Suprapubic skin (tissue), 4 donors: ENCODE measurements at regions not wholly inside any gene's neighbourhood (a gene's known extent, or its start where the extent isn't known, plus 50 kb on each side); places are given as distances from the start of the nearest gene placed in this dataset.

Experiments
- DNase-seq, 2 donors: peaks; one replicate each; pipeline ENCODE4 v3.0.0-alpha.2; 2019; ENCODE audit warnings: low spot score in 2 of 2
- H3K27ac ChIP-seq: fragments of 200-600 bp; sonication (generic); one replicate; pipeline ENCODE4 v1.5.1; 2019
- H3K27me3 ChIP-seq: fragments of 200-600 bp; sonication (generic); one replicate; pipeline ENCODE4 v1.5.1; 2019
- H3K36me3 ChIP-seq: fragments of 200-600 bp; sonication (generic); one replicate; pipeline ENCODE4 v1.5.1; 2019
- H3K4me1 ChIP-seq: fragments of 200-600 bp; sonication (generic); one replicate; pipeline ENCODE4 v1.5.1; 2019
- H3K4me3 ChIP-seq: fragments of 200-600 bp; sonication (generic); one replicate; pipeline ENCODE4 v1.5.1; 2019; ENCODE audit warnings: mild to moderate bottlenecking
- H3K9me3 ChIP-seq: fragments of 200-600 bp; sonication (generic); one replicate; pipeline ENCODE4 v1.5.1; 2019
- EP300 ChIP-seq: sonication (generic); formaldehyde crosslinking; IDR thresholded peaks from one replicate; pipeline ENCODE4 v1.6.1; 2017; ENCODE audit warnings: antibody characterized with exemption
- POLR2A ChIP-seq, 2 donors: fragments of 450-650 bp; IDR thresholded peaks; one replicate each; pipeline ENCODE4 v1.6.1; 2017; ENCODE audit warnings: antibody characterized with exemption in 2 of 2, mild to moderate bottlenecking in 2 of 2, moderate library complexity in 2 of 2
- POLR2AphosphoS5 ChIP-seq, 3 donors: sonication (generic); formaldehyde crosslinking; IDR thresholded peaks; one replicate each; pipeline ENCODE4 v1.6.1; 2017; ENCODE audit warnings: antibody characterized with exemption in 3 of 3
- whole genome bisulfite sequencing: methylation state at CpG from one replicate; pipeline ENCODE4 v1.1.5; 2018; 5-methylcytosine and 5-hydroxymethylcytosine counted together
- TF ChIP-seq, protein P1 (sequence below), 2 donors: fragments of 200-600 bp in 1 of 2; fragments of 450-650 bp in 1 of 2; sonication (generic) in 1 of 2; IDR thresholded peaks; one replicate each; pipeline ENCODE4 v1.5.1; 2016 to 2019; ENCODE audit warnings: antibody characterized with exemption in 2 of 2, mild to moderate bottlenecking in 1 of 2, moderate library complexity in 1 of 2

- no peaks in the 10 kb centered on the region for H3K27me3 ChIP-seq
- H3K4me1 ChIP-seq = no peaks in the 10 kb centered on the region
- H3K27ac ChIP-seq = no peak overlapping the region
- 36% methylated on average over 3 of the region's 3 CpGs for WGBS
- no peak for TF ChIP-seq EP300
- TF ChIP-seq POLR2AphosphoS5 (IDR thresholded peaks at IDR 0.05) = no peak
- H3K4me3 ChIP-seq = no peak overlapping the region
- no peak for DNase-seq
- peaks cover 7% of the 10 kb centered on the region for H3K9me3 ChIP-seq
- H3K36me3 ChIP-seq = no peaks in the 10 kb centered on the region
Observed at GRCh38 chr16:8305201-8305600, 285.1 kb downstream of the TMEM114 start.

DNA sequence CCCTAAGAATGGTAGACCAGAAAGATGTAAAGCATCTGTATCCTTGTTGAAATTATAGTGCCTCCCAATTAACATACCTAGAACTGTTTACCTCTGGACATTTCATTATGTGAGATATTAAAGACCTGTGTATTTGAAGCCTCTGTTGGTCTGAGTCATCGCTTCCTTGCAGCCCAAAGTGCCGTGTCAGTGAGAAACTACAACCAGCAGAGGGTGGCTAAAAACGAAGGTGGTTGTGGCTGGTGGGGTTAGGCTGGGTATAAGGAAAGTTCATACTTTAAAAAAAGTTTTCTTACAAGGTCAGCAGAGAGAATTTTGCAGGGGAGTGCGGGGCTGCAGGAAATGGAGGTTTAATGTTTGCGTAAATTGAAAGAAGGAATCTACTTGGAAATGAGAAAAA is 290.7 kb downstream of the TMEM114 start:
- WGBS = 78% methylated on average over 5 of the region's 5 CpGs
- Histone ChIP-seq H3K4me1 (no peaks in the 10 kb centered on the region), H3K4me3 (no peak overlapping the region), H3K36me3 (no peaks in the 10 kb centered on the region), H3K27ac (no peak overlapping the region), H3K9me3 (no peaks in the 10 kb centered on the region), H3K27me3 (no peaks in the 10 kb centered on the region)
- no peak for DNase-seq
- TF ChIP-seq EP300 (no peak), POLR2A (IDR thresholded peaks at IDR 0.05) (no peak), POLR2AphosphoS5 (IDR thresholded peaks at IDR 0.05) (no peak)
- TF ChIP-seq, protein P1, sequence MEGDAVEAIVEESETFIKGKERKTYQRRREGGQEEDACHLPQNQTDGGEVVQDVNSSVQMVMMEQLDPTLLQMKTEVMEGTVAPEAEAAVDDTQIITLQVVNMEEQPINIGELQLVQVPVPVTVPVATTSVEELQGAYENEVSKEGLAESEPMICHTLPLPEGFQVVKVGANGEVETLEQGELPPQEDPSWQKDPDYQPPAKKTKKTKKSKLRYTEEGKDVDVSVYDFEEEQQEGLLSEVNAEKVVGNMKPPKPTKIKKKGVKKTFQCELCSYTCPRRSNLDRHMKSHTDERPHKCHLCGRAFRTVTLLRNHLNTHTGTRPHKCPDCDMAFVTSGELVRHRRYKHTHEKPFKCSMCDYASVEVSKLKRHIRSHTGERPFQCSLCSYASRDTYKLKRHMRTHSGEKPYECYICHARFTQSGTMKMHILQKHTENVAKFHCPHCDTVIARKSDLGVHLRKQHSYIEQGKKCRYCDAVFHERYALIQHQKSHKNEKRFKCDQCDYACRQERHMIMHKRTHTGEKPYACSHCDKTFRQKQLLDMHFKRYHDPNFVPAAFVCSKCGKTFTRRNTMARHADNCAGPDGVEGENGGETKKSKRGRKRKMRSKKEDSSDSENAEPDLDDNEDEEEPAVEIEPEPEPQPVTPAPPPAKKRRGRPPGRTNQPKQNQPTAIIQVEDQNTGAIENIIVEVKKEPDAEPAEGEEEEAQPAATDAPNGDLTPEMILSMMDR (IDR thresholded peaks at IDR 0.05) = no peak

DNA sequence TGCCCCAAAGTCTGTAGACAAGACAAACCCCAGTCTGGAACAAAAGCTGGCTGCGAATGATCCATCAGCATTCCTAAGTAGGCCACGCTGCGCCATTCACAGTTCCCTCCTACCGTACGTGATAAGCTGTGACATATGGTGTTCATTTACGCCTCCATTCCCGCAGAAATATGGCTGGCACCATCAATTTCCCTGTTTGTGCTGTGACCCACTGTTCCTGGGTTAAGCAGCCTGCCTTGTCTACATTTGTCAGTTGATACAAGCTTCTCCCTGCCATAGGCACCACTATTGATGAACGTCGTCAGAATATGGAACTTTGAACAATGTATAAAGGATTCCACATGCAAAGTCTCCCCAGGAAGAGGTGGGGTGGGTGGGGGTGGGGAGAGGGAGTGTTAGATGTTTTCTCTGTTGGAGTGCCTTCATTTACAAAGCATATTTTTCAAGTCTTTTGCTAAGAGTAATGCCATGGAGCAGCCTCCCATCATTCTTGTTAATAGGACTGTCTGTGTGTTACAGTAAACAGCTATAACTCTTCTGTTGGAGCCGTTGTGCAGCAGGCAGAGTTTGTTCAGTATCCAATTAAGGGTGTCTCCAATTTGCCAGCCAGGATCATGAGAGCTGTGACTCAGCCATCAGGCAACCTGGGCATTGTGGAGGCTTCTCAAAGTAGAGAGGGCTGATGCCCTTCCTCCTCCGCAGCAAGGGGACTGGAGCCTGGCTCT is 294.6 kb downstream of the TMEM114 start:
- DNase-seq = no peak
- Histone ChIP-seq H3K4me1 (no peaks in the 10 kb centered on the region), H3K4me3 (no peak overlapping the region), H3K27ac (no peak overlapping the region), H3K36me3 (no peaks in the 10 kb centered on the region), H3K9me3 (no peaks in the 10 kb centered on the region), H3K27me3 (no peaks in the 10 kb centered on the region)
- WGBS = 58% methylated on average over 11 of the region's 11 CpGs
- TF ChIP-seq POLR2AphosphoS5 (IDR thresholded peaks at IDR 0.05) (no peak), EP300 (no peak), POLR2A (IDR thresholded peaks at IDR 0.05) (no peak)
- TF ChIP-seq, protein P1 (IDR thresholded peaks at IDR 0.05) = no peak

GRCh38 chr16:8293413-8293812 is 296.9 kb downstream of the TMEM114 start:
- Histone ChIP-seq H3K9me3 (no peaks in the 10 kb centered on the region), H3K4me1 (no peaks in the 10 kb centered on the region), H3K36me3 (no peaks in the 10 kb centered on the region), H3K27me3 (no peaks in the 10 kb centered on the region), H3K27ac (no peak overlapping the region), H3K4me3 (no peak overlapping the region)
- 60% methylated on average over 5 of the region's 5 CpGs for WGBS
- TF ChIP-seq, protein P1 (IDR thresholded peaks at IDR 0.05) = no peak
- TF ChIP-seq EP300 = no peak
- TF ChIP-seq POLR2A (IDR thresholded peaks at IDR 0.05) = no peak
- TF ChIP-seq POLR2AphosphoS5 (IDR thresholded peaks at IDR 0.05) = no peak
- no peak for DNase-seq

DNA sequence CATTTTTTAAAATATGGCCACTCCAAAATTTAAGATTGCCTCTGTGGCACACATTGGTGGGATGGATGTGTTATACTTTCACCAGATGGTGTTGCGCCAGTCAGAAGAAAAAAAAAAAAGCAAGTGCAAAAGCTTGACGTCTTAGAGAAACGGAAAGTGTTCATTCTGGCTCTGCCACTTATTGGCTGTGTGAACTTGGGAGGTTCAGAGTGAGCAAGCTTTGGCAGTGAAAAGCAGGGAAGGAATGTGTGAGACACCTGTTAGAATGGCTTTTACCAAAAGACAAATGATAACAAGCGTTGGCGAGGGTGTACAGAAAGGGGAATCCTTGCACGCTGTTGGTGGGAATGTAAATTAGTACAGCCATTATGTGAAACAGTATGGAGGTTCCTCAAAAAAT is 298.0 kb downstream of the TMEM114 start:
- TF ChIP-seq POLR2A (IDR thresholded peaks at IDR 0.05) (no peak), POLR2AphosphoS5 (IDR thresholded peaks at IDR 0.05) (no peak), EP300 (no peak)
- TF ChIP-seq, protein P1 (IDR thresholded peaks at IDR 0.05) = no peak
- WGBS = 73% methylated on average over 6 of the region's 6 CpGs
- no peaks in the 10 kb centered on the region for H3K36me3 ChIP-seq
- H3K9me3 ChIP-seq = no peaks in the 10 kb centered on the region
- H3K27me3 ChIP-seq = no peaks in the 10 kb centered on the region
- no peak overlapping the region for H3K27ac ChIP-seq
- no peak for DNase-seq
- no peak overlapping the region for H3K4me3 ChIP-seq
- H3K4me1 ChIP-seq = no peaks in the 10 kb centered on the region

- Histone ChIP-seq H3K36me3 (no peaks in the 10 kb centered on the region), H3K27me3 (no peaks in the 10 kb centered on the region), H3K4me1 (no peaks in the 10 kb centered on the region), H3K9me3 (no peaks in the 10 kb centered on the region), H3K27ac (no peak overlapping the region), H3K4me3 (no peak overlapping the region)
- whole genome bisulfite sequencing = 75% methylated on average over 2 of the region's 2 CpGs
- TF ChIP-seq POLR2AphosphoS5 (IDR thresholded peaks at IDR 0.05) = no peak
- TF ChIP-seq POLR2A (IDR thresholded peaks at IDR 0.05) = no peak
- no peak for TF ChIP-seq EP300
- TF ChIP-seq, protein P1 (IDR thresholded peaks at IDR 0.05) = no peak
- DNase-seq = no peak
Observed at GRCh38 chr16:8286348-8286747, 304.0 kb downstream of the TMEM114 start.
